Progenitor cell of endocrine pancreas (in vitro differentiated cells): ENCODE measurements at regions not wholly inside any gene's neighbourhood (a gene's known extent, or its start where the extent isn't known, plus 50 kb on each side); places are given as distances from the start of the nearest gene placed in this dataset.

Experiments
- DNase-seq: peaks from one replicate; pipeline ENCODE4 v3.0.0; 2021; ENCODE audit warnings: low spot score; ENCODE audit not compliant: unreplicated experiment
- H3K27ac Mint-ChIP-seq: 2 replicates; pipeline ENCODE4 v1.8.0; 2021; ENCODE audit warnings: mild to moderate bottlenecking, moderate library complexity, mixed read lengths
- H3K27me3 Mint-ChIP-seq: 2 replicates; pipeline ENCODE4 v1.8.0; 2021; ENCODE audit warnings: mixed read lengths
- H3K36me3 Mint-ChIP-seq: 2 replicates; pipeline ENCODE4 v1.8.0; 2022; ENCODE audit warnings: mixed read lengths; ENCODE audit not compliant: insufficient read depth
- H3K4me1 Mint-ChIP-seq: 2 replicates; pipeline ENCODE4 v1.8.0; 2021; ENCODE audit warnings: low read depth, mixed read lengths
- H3K4me3 Mint-ChIP-seq: 2 replicates; pipeline ENCODE4 v1.8.0; 2021; ENCODE audit warnings: low read depth, mild to moderate bottlenecking, moderate library complexity, mixed read lengths
- H3K9me3 Mint-ChIP-seq: 2 replicates; pipeline ENCODE4 v1.8.0; 2021; ENCODE audit warnings: low read depth, mixed read lengths
- TF ChIP-seq, protein P1 (sequence below): fragments of 200-600 bp; sonication (generic); IDR thresholded peaks from one replicate; pipeline ENCODE4 v1.5.0; 2021; ENCODE audit warnings: antibody characterized with exemption, mild to moderate bottlenecking; ENCODE audit not compliant: unreplicated experiment

- no peaks in the 10 kb centered on the region for H3K4me1 Mint-ChIP-seq
- no peaks in the 10 kb centered on the region for H3K36me3 Mint-ChIP-seq
- TF ChIP-seq, protein P1, sequence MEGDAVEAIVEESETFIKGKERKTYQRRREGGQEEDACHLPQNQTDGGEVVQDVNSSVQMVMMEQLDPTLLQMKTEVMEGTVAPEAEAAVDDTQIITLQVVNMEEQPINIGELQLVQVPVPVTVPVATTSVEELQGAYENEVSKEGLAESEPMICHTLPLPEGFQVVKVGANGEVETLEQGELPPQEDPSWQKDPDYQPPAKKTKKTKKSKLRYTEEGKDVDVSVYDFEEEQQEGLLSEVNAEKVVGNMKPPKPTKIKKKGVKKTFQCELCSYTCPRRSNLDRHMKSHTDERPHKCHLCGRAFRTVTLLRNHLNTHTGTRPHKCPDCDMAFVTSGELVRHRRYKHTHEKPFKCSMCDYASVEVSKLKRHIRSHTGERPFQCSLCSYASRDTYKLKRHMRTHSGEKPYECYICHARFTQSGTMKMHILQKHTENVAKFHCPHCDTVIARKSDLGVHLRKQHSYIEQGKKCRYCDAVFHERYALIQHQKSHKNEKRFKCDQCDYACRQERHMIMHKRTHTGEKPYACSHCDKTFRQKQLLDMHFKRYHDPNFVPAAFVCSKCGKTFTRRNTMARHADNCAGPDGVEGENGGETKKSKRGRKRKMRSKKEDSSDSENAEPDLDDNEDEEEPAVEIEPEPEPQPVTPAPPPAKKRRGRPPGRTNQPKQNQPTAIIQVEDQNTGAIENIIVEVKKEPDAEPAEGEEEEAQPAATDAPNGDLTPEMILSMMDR: no peak
- no peak overlapping the region for H3K4me3 Mint-ChIP-seq
- no peaks in the 10 kb centered on the region for H3K27me3 Mint-ChIP-seq
- DNase-seq: no peak
- H3K27ac Mint-ChIP-seq: no peak overlapping the region
- H3K9me3 Mint-ChIP-seq: no peaks in the 10 kb centered on the region
Observed at GRCh38 chr3:80806673-80807072, 954.8 kb downstream of the GBE1 start.

DNA sequence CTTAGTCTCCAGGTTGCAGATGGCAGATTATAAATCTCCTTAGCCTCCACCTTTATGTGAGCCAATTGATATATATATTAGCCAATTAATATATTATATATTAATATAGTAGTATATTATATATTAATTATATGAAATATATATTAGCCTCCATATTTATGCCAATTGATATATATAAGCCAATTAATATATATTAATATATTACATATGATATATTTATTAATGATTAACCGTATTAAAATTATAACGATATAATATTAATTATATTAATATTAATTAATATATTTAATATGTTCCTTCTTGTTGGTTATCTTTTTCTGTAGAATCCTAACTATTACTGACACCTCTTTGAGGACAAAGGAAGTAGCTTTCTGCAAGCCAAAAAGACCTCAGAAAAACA is 972.5 kb downstream of the GBE1 start:
- Mint-ChIP-seq H3K27ac (no peak overlapping the region), H3K9me3 (no peaks in the 10 kb centered on the region), H3K36me3 (no peaks in the 10 kb centered on the region), H3K4me1 (peaks cover 4% of the 10 kb centered on the region), H3K27me3 (no peaks in the 10 kb centered on the region), H3K4me3 (no peak overlapping the region)
- TF ChIP-seq, protein P1: no peak
- DNase-seq: no peak

DNA sequence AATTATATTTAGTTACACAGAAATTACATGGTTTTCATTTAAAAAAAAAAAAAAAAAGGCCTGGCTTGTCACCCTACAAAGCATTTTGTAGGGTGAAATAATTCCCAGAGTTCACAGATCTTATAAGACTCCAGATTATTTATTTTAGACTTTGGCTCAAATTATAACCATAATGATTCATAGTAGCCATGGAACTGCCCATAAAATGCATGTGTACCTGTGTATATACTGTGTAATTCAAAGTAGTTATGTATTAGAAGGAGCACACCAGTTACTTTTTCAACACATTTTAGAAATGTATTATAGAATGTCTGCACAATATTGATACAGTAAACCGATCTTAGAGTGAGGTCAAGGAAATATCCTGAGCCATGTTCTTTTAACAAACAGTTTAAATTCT is 975.6 kb downstream of the GBE1 start:
- Mint-ChIP-seq H3K9me3 (no peaks in the 10 kb centered on the region), H3K4me3 (no peak overlapping the region), H3K36me3 (no peaks in the 10 kb centered on the region), H3K27ac (no peak overlapping the region), H3K4me1 (peaks cover 6% of the 10 kb centered on the region), H3K27me3 (no peaks in the 10 kb centered on the region)
- no peak for DNase-seq
- TF ChIP-seq, protein P1: no peak

GRCh38 chr3:80785475-80785874 is 976.0 kb downstream of the GBE1 start:
- H3K36me3 Mint-ChIP-seq: no peaks in the 10 kb centered on the region

DNA sequence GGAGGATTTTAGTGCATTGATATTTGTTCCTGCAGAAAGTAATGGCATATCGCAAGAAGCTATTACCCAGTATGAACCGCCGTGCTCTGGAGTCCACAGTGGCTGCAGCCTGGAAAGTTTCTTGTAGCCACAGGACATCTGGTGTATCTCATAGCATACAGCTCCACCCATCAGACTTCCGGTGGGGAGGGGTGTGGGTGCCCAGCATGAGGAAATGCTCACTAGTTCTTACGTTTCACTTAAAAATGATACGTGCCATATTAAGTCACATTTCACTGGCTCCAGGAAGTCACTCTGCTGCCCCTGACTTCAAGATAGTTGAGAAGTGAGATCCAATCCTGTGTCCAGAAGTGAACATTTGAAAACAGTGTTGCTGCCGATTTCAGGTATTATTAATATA is 990.4 kb downstream of the GBE1 start:
- Mint-ChIP-seq H3K27me3 (no peaks in the 10 kb centered on the region), H3K9me3 (peaks cover 3% of the 10 kb centered on the region), H3K4me1 (peaks cover 1% of the 10 kb centered on the region), H3K27ac (peak overlapping the region; percentile 4), H3K36me3 (no peaks in the 10 kb centered on the region), H3K4me3 (peak overlapping the region; percentile 49)
- DNase-seq: no peak
- TF ChIP-seq, protein P1: no peak

More at GRCh38 chr3:80785475-80785874, 976.0 kb downstream of the GBE1 start:
- DNase-seq: no peak
- Mint-ChIP-seq H3K4me3 (no peak overlapping the region), H3K27ac (no peak overlapping the region), H3K27me3 (no peaks in the 10 kb centered on the region), H3K4me1 (peaks cover 6% of the 10 kb centered on the region), H3K9me3 (no peaks in the 10 kb centered on the region)
- TF ChIP-seq, protein P1: peak; percentile 40
